NT2/D1 (cell line): ENCODE measurements at regions not wholly inside any gene's neighbourhood (a gene's known extent, or its start where the extent isn't known, plus 50 kb on each side); places are given as distances from the start of the nearest gene placed in this dataset.

ENCODE experiments used
- DNase-seq: peaks from one replicate; pipeline ENCODE4 v3.0.0-alpha.2; 2011; ENCODE audit warnings: low read depth, low spot score
- H3K27me3 ChIP-seq: 2 replicates; pipeline ENCODE4 v1.6.0; 2011; ENCODE audit warnings: mild to moderate bottlenecking; ENCODE audit not compliant: insufficient read length, insufficient read depth
- H3K36me3 ChIP-seq: 2 replicates; pipeline ENCODE4 v1.6.1; 2011; ENCODE audit warnings: mild to moderate bottlenecking, low read length, mixed read lengths; ENCODE audit not compliant: insufficient read depth, insufficient read length
- H3K4me1 ChIP-seq: 2 replicates; pipeline ENCODE4 v1.5.1; 2011; ENCODE audit not compliant: insufficient read depth, insufficient read length
- H3K4me3 ChIP-seq: 2 replicates; pipeline ENCODE4 v1.5.1; 2011; ENCODE audit warnings: low read depth; ENCODE audit not compliant: insufficient read length
- H3K9ac ChIP-seq: 2 replicates; pipeline ENCODE4 v1.6.0; 2011; ENCODE audit warnings: low read depth; ENCODE audit not compliant: insufficient read length
- H3K9me3 ChIP-seq: 2 replicates; pipeline ENCODE4 v1.5.1; 2011; ENCODE audit warnings: mild to moderate bottlenecking, low read length; ENCODE audit not compliant: insufficient read depth
- SUZ12 ChIP-seq: IDR thresholded peaks from 2 replicates; pipeline ENCODE4 v1.6.1; 2011; ENCODE audit not compliant: insufficient read length, insufficient read depth; ENCODE audit errors: extremely low read depth
- YY1 ChIP-seq: IDR thresholded peaks from 2 replicates; pipeline ENCODE4 v1.6.1; 2011; ENCODE audit not compliant: insufficient read length, insufficient read depth
- ZNF274 ChIP-seq: IDR thresholded peaks from 2 replicates; pipeline ENCODE4 v1.6.1; 2011; ENCODE audit warnings: mild to moderate bottlenecking, low read depth, low read length

DNA sequence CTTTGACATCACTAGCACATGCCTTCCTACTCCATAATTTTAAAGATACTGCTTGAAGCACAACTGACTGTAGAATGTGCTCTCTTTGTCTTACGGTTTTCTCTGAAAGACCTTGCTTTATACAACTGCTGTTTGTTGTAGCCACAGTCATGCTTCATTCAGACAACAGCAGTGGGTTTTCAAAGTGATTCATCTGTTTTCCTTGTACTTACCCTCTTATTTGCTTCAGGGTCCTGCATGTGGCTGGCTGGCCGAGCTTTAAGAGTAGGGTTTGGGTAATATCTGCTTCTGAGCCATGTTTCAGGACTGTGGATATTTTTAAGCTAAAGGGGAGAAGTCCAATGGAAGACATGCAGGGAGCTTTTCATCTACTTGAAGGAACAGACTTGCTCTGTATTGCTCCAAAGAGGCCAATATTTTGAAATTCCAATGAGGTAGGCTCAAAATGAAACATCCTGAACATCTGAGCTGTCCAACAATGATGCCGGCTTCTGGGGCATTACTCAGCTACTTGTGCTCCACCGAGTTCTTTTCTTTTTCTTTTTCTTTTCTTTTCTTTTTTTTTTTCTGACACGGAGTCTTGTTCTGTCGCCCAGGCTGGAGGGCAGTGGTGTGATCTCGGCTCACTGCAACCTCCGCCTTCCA is 160.2 kb upstream of the SGK1 start:
- Histone ChIP-seq H3K36me3 (no peaks in the 10 kb centered on the region), H3K4me3 (no peak overlapping the region), H3K4me1 (no peaks in the 10 kb centered on the region), H3K27me3 (no peaks in the 10 kb centered on the region), H3K9me3 (no peaks in the 10 kb centered on the region), H3K9ac (no peak overlapping the region)
- DNase-seq: no peak
- TF ChIP-seq SUZ12 (no peak), YY1 (no peak), ZNF274 (no peak)

DNA sequence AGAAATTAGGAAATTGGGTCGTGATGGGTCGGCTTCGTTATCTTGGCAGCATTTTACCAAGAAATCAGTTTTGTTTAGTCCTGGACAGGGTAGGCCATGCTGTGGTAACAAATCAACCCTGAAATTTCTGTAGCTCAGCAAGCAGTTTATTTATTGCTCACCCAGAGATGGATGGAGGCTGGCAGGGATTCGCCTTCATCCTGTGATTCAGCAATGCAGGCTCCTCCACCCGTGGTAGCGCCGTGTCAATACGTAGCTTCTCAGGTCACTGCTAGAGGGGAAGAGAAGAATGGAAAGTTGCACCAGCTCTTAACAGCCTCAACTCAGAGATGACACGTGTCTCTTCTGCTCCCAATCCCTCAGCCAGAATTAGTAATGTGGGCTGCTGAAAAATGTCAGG is 157.0 kb upstream of the SGK1 start:
- no peaks in the 10 kb centered on the region for H3K36me3 ChIP-seq
- H3K4me3 ChIP-seq: no peak overlapping the region
- H3K27me3 ChIP-seq: no peaks in the 10 kb centered on the region
- TF ChIP-seq YY1: no peak
- H3K4me1 ChIP-seq: no peaks in the 10 kb centered on the region
- no peaks in the 10 kb centered on the region for H3K9me3 ChIP-seq
- H3K9ac ChIP-seq: no peak overlapping the region
- no peak for DNase-seq

DNA sequence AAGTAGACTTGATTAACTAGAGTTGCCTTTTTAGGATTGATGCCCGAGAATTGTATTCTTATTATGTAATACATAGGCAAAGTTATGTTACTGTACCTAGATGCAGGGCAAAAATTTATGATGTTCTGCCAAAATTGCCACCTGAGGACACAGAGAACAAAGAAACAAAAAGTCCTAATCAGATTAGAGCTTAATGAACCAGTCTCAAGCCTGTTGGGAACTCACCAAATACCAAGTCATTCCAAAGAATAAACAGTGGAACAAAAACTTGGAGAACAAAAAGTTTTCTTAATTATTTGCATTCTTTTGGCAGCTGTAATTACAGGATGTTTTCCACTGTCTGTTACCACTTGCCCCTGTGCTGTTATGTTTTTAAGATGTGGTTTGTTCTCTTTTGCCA is 154.7 kb upstream of the SGK1 start:
- H3K9ac ChIP-seq: no peak overlapping the region
- no peaks in the 10 kb centered on the region for H3K36me3 ChIP-seq
- no peak for DNase-seq
- no peaks in the 10 kb centered on the region for H3K27me3 ChIP-seq
- H3K9me3 ChIP-seq: no peaks in the 10 kb centered on the region
- no peak overlapping the region for H3K4me3 ChIP-seq
- no peaks in the 10 kb centered on the region for H3K4me1 ChIP-seq
- TF ChIP-seq ZNF274 (no peak), YY1 (no peak), SUZ12 (no peak)

- Histone ChIP-seq H3K4me3 (no peak overlapping the region), H3K9me3 (no peaks in the 10 kb centered on the region), H3K4me1 (no peaks in the 10 kb centered on the region), H3K36me3 (no peaks in the 10 kb centered on the region), H3K9ac (no peak overlapping the region), H3K27me3 (no peaks in the 10 kb centered on the region)
- TF ChIP-seq ZNF274 (no peak), SUZ12 (no peak), YY1 (no peak)
- no peak for DNase-seq
These were observed 154.1 kb upstream of the SGK1 start for GRCh38 chr6:134472046-134472445.

GRCh38 chr6:134470457-134470975 is 152.6 kb upstream of the SGK1 start:
- H3K4me1 ChIP-seq: no peaks in the 10 kb centered on the region
- no peaks in the 10 kb centered on the region for H3K9me3 ChIP-seq
- TF ChIP-seq SUZ12 (no peak), YY1 (no peak), ZNF274 (no peak)
- no peak overlapping the region for H3K9ac ChIP-seq
- no peak for DNase-seq
- no peaks in the 10 kb centered on the region for H3K27me3 ChIP-seq
- H3K36me3 ChIP-seq: no peaks in the 10 kb centered on the region
- H3K4me3 ChIP-seq: no peak overlapping the region

DNA sequence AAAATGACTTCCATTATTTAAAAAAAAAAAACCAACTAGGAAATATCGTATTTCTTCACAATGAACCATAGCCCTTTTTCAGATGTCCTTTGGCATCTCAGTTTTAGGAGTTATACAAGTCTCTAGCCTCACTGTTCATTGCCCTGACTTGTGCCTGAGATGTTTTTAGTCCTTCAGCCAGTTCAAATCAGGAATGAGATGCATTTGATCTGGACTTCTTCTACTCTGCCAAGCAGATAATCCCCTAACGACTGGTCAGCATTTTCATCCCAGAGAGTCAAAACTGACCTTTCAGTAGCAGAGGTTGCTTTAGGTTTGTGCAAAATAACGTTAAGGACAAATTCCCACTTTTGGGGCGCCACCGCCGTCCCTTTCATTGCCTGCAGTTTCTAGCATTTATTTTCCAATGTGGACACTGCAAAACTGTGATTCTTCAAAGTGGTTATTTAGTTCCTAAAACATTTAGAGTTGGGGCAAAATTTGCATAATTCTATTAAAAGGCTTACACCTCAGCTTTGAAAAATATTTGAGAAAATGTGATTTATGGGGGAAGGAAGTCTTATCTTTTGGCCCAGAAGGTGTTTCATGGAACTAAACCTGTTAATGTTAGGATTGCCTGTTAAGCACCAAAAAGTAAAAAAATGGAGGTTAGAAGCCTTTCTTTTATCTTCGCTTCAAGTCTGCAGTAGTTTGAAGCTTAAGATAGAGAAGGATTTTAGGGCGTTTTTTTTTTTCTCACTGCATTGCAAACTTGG is 152.0 kb upstream of the SGK1 start:
- Histone ChIP-seq H3K9ac (no peak overlapping the region), H3K4me1 (no peaks in the 10 kb centered on the region), H3K9me3 (no peaks in the 10 kb centered on the region), H3K36me3 (no peaks in the 10 kb centered on the region), H3K27me3 (no peaks in the 10 kb centered on the region), H3K4me3 (no peak overlapping the region)
- no peak for TF ChIP-seq SUZ12
- TF ChIP-seq ZNF274: no peak
- TF ChIP-seq YY1: no peak
- DNase-seq: no peak

GRCh38 chr6:134468633-134469032 is 150.7 kb upstream of the SGK1 start:
- Histone ChIP-seq H3K4me1 (no peaks in the 10 kb centered on the region), H3K9me3 (no peaks in the 10 kb centered on the region), H3K36me3 (no peaks in the 10 kb centered on the region), H3K27me3 (no peaks in the 10 kb centered on the region), H3K4me3 (no peak overlapping the region), H3K9ac (no peak overlapping the region)
- TF ChIP-seq ZNF274: no peak
- no peak for TF ChIP-seq YY1
- TF ChIP-seq SUZ12: no peak
- DNase-seq: no peak
